ENCODE measurements at regions not wholly inside any gene's neighbourhood (a gene's known extent, or its start where the extent isn't known, plus 50 kb on each side); places are given as distances from the start of the nearest gene placed in this dataset.

- no peak for TF ChIP-seq CTCF (conservative IDR thresholded peaks at IDR 0.05; ENCODE audit: low read depth, low read length)
- no peak for TF ChIP-seq EZH2 (IDR thresholded peaks at IDR 0.05; ENCODE audit: borderline replicate concordance, low read depth, low read length, poor library complexity, severe bottlenecking)
Observed at GRCh38 chr19:28039677-28040381, 1173.1 kb downstream of the UQCRFS1 start.
